Spleen (tissue), 7 donors: ENCODE measurements at regions not wholly inside any gene's neighbourhood (a gene's known extent, or its start where the extent isn't known, plus 50 kb on each side); places are given as distances from the start of the nearest gene placed in this dataset.

Source experiments
- POLR2A ChIP-seq, 3 donors: fragments of 450-650 bp; IDR thresholded peaks; one replicate each; pipeline ENCODE4 v1.5.1; 2017; ENCODE audit warnings: antibody characterized with exemption in 3 of 3, mild to moderate bottlenecking in 1 of 3
- POLR2AphosphoS5 ChIP-seq, 3 donors: sonication (generic); formaldehyde crosslinking; IDR thresholded peaks; one replicate each; pipeline ENCODE4 v1.5.1; 2017; ENCODE audit warnings: antibody characterized with exemption in 3 of 3
- TF ChIP-seq, protein P1 (sequence below), 11 experiments: fragments of 200-600 bp in 7 of 11; fragments of 450-650 bp in 4 of 11; sonication (generic) in 4 of 11; IDR thresholded peaks in 8 of 11; conservative IDR thresholded peaks in 3 of 11; 1 replicate in 7 of 11; 2 replicates in 4 of 11; pipeline versions ENCODE4 v1.4.0 to v1.8.0; 2016 to 2021; ENCODE audit warnings: antibody characterized with exemption in 11 of 11, inconsistent platforms in 4 of 11, mild to moderate bottlenecking in 1 of 11
- donor health status: DM: no; HTN: no; CAD: no; lungs with moderate emphysema.
- donor health status: DM: no; HTN: no; CAD: no.
- donor health status: DM: no; HTN: no; CAD: no.

DNA sequence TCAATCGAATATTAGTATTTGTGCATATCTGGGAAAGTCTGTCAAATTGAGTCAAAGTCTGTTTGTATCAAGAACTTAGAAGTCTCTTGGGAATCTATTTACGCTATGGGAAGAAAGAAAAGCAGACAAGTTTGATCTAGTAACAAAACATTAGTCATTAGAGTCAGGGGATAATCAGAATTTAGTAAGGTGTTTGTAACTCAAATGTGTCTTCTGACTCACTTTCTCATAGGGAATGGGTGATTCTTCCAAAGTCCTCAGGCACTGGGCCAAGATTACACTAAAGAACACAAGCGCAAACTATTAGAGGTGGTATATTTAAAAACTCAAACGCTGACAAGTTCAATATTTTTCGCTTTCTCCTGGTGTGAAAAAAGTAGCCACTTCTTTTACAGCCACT lies 926.5 kb downstream of the PDHA2 start:
- TF ChIP-seq, protein P1, sequence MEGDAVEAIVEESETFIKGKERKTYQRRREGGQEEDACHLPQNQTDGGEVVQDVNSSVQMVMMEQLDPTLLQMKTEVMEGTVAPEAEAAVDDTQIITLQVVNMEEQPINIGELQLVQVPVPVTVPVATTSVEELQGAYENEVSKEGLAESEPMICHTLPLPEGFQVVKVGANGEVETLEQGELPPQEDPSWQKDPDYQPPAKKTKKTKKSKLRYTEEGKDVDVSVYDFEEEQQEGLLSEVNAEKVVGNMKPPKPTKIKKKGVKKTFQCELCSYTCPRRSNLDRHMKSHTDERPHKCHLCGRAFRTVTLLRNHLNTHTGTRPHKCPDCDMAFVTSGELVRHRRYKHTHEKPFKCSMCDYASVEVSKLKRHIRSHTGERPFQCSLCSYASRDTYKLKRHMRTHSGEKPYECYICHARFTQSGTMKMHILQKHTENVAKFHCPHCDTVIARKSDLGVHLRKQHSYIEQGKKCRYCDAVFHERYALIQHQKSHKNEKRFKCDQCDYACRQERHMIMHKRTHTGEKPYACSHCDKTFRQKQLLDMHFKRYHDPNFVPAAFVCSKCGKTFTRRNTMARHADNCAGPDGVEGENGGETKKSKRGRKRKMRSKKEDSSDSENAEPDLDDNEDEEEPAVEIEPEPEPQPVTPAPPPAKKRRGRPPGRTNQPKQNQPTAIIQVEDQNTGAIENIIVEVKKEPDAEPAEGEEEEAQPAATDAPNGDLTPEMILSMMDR (IDR thresholded peaks at IDR 0.05 in 8 of 11, conservative IDR thresholded peaks at IDR 0.05 in 3 of 11): no peak
- no peak for TF ChIP-seq POLR2AphosphoS5 (IDR thresholded peaks at IDR 0.05)
- no peak for TF ChIP-seq POLR2A (IDR thresholded peaks at IDR 0.05)
